CD14-positive monocyte (primary cell): ENCODE measurements at regions not wholly inside any gene's neighbourhood (a gene's known extent, or its start where the extent isn't known, plus 50 kb on each side); places are given as distances from the start of the nearest gene placed in this dataset.

Source experiments
- DNase-seq, 3 donors: peaks; one replicate each; pipeline ENCODE4 v3.0.0-alpha.2; 2011 to 2022
- H2AFZ ChIP-seq: 2 replicates; pipeline ENCODE4 v1.6.0; 2012; ENCODE audit warnings: mild to moderate bottlenecking, low read depth, low read length, inconsistent platforms; ENCODE audit not compliant: insufficient read depth, poor library complexity, severe bottlenecking
- H3K27ac ChIP-seq, 2 donors: 1 replicate in 1 of 2; 2 replicates in 1 of 2; pipeline ENCODE4 v1.5.1; 2012 to 2013; ENCODE audit warnings: low read length in 2 of 2, control low read depth in 1 of 2, inconsistent platforms in 1 of 2, low read depth in 1 of 2, mild to moderate bottlenecking in 1 of 2
- H3K27me3 ChIP-seq, 2 donors: one replicate each; pipeline versions ENCODE4 v1.6.0 to v1.6.1; 2011 to 2013; ENCODE audit warnings: low read length in 2 of 2; ENCODE audit not compliant: control insufficient read depth in 2 of 2, insufficient read depth in 2 of 2
- H3K36me3 ChIP-seq, 2 donors: replicated peaks in 1 of 2; 1 replicate in 1 of 2; 2 replicates in 1 of 2; pipeline versions ENCODE4 v1.5.1 to v1.6.1; 2012 to 2013; ENCODE audit warnings: low read length in 2 of 2, control low read depth in 1 of 2, inconsistent platforms in 1 of 2, mild to moderate bottlenecking in 1 of 2; ENCODE audit not compliant: insufficient read depth in 2 of 2, control insufficient read depth in 1 of 2
- H3K4me1 ChIP-seq, 2 donors: 1 replicate in 1 of 2; 2 replicates in 1 of 2; pipeline versions ENCODE4 v1.5.1 to v1.6.1; 2012 to 2013; ENCODE audit warnings: low read length in 2 of 2, control low read depth in 1 of 2, inconsistent platforms in 1 of 2, mild to moderate bottlenecking in 1 of 2, moderate library complexity in 1 of 2; ENCODE audit not compliant: insufficient read depth in 2 of 2, control insufficient read depth in 1 of 2
- H3K4me2 ChIP-seq: replicated peaks from 2 replicates; pipeline ENCODE3; 2012; ENCODE audit warnings: low read length, moderate library complexity, mild to moderate bottlenecking; ENCODE audit not compliant: poor library complexity, severe bottlenecking; ENCODE audit errors: extremely low read depth
- H3K4me3 ChIP-seq, 3 experiments: fragments of 200-600 bp in 1 of 3; sonication (generic) in 1 of 3; replicated peaks in 1 of 3; 1 replicate in 2 of 3; 2 replicates in 1 of 3; pipeline ENCODE4 v1.5.1; 2011 to 2013; ENCODE audit warnings: low read length in 3 of 3, mild to moderate bottlenecking in 3 of 3, control low read depth in 2 of 3, low read depth in 2 of 3, inconsistent platforms in 1 of 3, moderate library complexity in 1 of 3
- H3K79me2 ChIP-seq: 2 replicates; pipeline ENCODE4 v1.6.0; 2012; ENCODE audit warnings: mild to moderate bottlenecking, control low read depth, inconsistent platforms, low read length, moderate library complexity; ENCODE audit not compliant: insufficient read depth
- H3K9ac ChIP-seq: 2 replicates; pipeline ENCODE4 v1.6.0; 2017; ENCODE audit warnings: low read length, mild to moderate bottlenecking; ENCODE audit not compliant: insufficient read depth, poor library complexity, severe bottlenecking
- H3K9me3 ChIP-seq, 2 donors: replicated peaks in 1 of 2; 1 replicate in 1 of 2; 2 replicates in 1 of 2; pipeline versions ENCODE4 v1.5.1 to v1.6.1; 2012 to 2013; ENCODE audit warnings: low read length in 2 of 2, control low read depth in 1 of 2; ENCODE audit not compliant: control insufficient read depth in 1 of 2, insufficient read depth in 1 of 2
- H4K20me1 ChIP-seq: 2 replicates; pipeline ENCODE4 v1.6.0; 2012; ENCODE audit warnings: mild to moderate bottlenecking, low read length, control low read depth, moderate library complexity; ENCODE audit not compliant: insufficient read depth
- H3K27ac Mint-ChIP-seq, 7 donors: one replicate each; pipeline ENCODE4 v1.8.0; 2020; ENCODE audit warnings: mild to moderate bottlenecking in 7 of 7, mixed read lengths in 7 of 7, moderate library complexity in 6 of 7, inconsistent platforms in 2 of 7
- H3K27me3 Mint-ChIP-seq, 3 donors: one replicate each; pipeline ENCODE4 v1.8.0; 2021 to 2022; ENCODE audit warnings: low read depth in 3 of 3, mild to moderate bottlenecking in 3 of 3, mixed read lengths in 3 of 3, moderate library complexity in 3 of 3, inconsistent platforms in 1 of 3
- H3K36me3 Mint-ChIP-seq, 2 donors: one replicate each; pipeline ENCODE4 v1.8.0; 2020; ENCODE audit warnings: mixed read lengths in 2 of 2, inconsistent platforms in 1 of 2, mild to moderate bottlenecking in 1 of 2
- H3K4me1 Mint-ChIP-seq: one replicate; pipeline ENCODE4 v1.8.0; 2020; ENCODE audit warnings: mild to moderate bottlenecking, mixed read lengths
- H3K4me3 Mint-ChIP-seq, 2 donors: one replicate each; pipeline ENCODE4 v1.8.0; 2020; ENCODE audit warnings: mild to moderate bottlenecking in 2 of 2, mixed read lengths in 2 of 2, moderate library complexity in 1 of 2
- H3K9me3 Mint-ChIP-seq, 7 donors: one replicate each; pipeline ENCODE4 v1.8.0; 2020 to 2022; ENCODE audit warnings: mixed read lengths in 7 of 7, mild to moderate bottlenecking in 6 of 7, moderate library complexity in 6 of 7, inconsistent platforms in 2 of 7
- WGBS: methylation state at CpG from one replicate; pipeline ENCODE4 v1.1.5; 2013; ENCODE audit warnings: missing lambda C conversion rate; ENCODE audit not compliant: insufficient coverage; 5-methylcytosine and 5-hydroxymethylcytosine counted together
- intact Hi-C, 2 donors: fragments of 100-400 bp; cut with micrococcal nuclease; formaldehyde crosslinking; loops; one replicate each; pipeline versions ENCODE4 v1.15.0 to v1.15.1; 2023
- TF ChIP-seq, protein P1 (sequence below): fragments of 200-600 bp; IDR thresholded peaks from one replicate; pipeline ENCODE4 v1.8.0; 2022; ENCODE audit warnings: antibody characterized with exemption, mild to moderate bottlenecking

DNA sequence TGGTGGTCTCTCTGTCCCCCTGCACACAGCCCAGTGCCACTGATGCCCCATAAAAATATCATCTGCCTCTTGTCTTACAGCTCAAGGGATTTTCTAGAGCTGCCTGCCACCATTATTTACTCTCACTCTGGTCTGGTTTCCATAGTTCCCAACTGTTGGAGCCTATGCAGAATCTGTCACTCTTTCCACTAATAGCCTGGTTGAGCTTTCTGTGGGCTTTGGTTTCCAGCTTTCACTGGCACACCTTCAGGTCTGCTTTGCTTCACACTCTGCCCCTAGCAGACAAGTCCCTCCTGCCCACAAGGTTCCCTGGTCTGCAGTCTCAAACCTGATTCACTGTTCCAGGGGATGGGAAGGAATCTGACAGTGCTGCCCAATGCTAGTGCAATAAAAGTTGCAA is 103.0 kb upstream of the FTMT start:
- Mint-ChIP-seq H3K4me1 (no peaks in the 10 kb centered on the region), H3K9me3 (peaks cover 0 to 6% (median 0%) of the 10 kb centered on the region in 7 donors), H3K27ac (no peak overlapping the region), H3K4me3 (no peak overlapping the region), H3K36me3 (no peaks in the 10 kb centered on the region), H3K27me3 (no peaks in the 10 kb centered on the region)
- Histone ChIP-seq H3K27ac (no peak overlapping the region), H3K4me2 (no peak overlapping the region), H3K79me2 (no peaks in the 10 kb centered on the region), H3K9me3 (no peaks in the 10 kb centered on the region), H3K4me3 (no peak overlapping the region), H3K27me3 (no peaks in the 10 kb centered on the region), H3K9ac (no peak overlapping the region), H4K20me1 (no peaks in the 10 kb centered on the region), H2AFZ (no peak overlapping the region), H3K36me3 (no peaks in the 10 kb centered on the region), H3K4me1 (no peaks in the 10 kb centered on the region)
- DNase-seq = no peak
- intact Hi-C loops = no loop called here
- TF ChIP-seq, protein P1, sequence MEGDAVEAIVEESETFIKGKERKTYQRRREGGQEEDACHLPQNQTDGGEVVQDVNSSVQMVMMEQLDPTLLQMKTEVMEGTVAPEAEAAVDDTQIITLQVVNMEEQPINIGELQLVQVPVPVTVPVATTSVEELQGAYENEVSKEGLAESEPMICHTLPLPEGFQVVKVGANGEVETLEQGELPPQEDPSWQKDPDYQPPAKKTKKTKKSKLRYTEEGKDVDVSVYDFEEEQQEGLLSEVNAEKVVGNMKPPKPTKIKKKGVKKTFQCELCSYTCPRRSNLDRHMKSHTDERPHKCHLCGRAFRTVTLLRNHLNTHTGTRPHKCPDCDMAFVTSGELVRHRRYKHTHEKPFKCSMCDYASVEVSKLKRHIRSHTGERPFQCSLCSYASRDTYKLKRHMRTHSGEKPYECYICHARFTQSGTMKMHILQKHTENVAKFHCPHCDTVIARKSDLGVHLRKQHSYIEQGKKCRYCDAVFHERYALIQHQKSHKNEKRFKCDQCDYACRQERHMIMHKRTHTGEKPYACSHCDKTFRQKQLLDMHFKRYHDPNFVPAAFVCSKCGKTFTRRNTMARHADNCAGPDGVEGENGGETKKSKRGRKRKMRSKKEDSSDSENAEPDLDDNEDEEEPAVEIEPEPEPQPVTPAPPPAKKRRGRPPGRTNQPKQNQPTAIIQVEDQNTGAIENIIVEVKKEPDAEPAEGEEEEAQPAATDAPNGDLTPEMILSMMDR = no peak

DNA sequence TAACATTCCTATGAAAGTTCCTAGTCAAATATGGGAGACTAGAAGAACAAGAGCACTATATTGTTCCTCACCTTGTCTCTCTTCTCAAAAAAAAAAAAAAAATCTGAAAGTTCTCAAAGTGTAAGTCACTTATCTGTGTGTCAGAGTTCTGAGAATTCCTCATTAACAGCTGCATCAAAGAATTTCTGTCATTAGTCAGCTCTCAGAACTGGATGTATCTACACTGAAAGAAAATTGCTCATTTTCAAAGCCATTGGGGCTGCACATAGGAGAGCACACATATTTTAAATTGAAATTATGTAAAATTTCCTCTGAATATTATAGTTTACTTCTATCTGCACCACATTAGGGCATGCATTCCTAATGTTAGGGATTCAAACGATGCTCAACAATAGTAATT is 99.5 kb upstream of the FTMT start:
- Histone ChIP-seq H3K9me3 (no peaks in the 10 kb centered on the region), H3K27me3 (no peaks in the 10 kb centered on the region), H4K20me1 (no peaks in the 10 kb centered on the region), H3K4me3 (no peak overlapping the region), H2AFZ (no peak overlapping the region), H3K79me2 (no peaks in the 10 kb centered on the region), H3K4me1 (no peaks in the 10 kb centered on the region), H3K9ac (no peak overlapping the region), H3K4me2 (no peak overlapping the region), H3K27ac (no peak overlapping the region), H3K36me3 (no peaks in the 10 kb centered on the region)
- Mint-ChIP-seq H3K27me3 (no peaks in the 10 kb centered on the region), H3K4me3 (no peak overlapping the region), H3K27ac (no peak overlapping the region), H3K9me3 (peaks cover 0 to 6% (median 0%) of the 10 kb centered on the region in 7 donors), H3K36me3 (no peaks in the 10 kb centered on the region), H3K4me1 (no peaks in the 10 kb centered on the region)
- TF ChIP-seq, protein P1 = no peak
- no CpG with 5 or more reads among the region's 1 CpG for WGBS
- intact Hi-C loops = no loop called here
- no peak for DNase-seq
